Loucy (cell line): ENCODE measurements at regions not wholly inside any gene's neighbourhood (a gene's known extent, or its start where the extent isn't known, plus 50 kb on each side); places are given as distances from the start of the nearest gene placed in this dataset.

Source experiments
- H2AFZ ChIP-seq: fragments of 200-600 bp; sonication (generic); 2 replicates; pipeline ENCODE4 v1.6.0; 2016; ENCODE audit warnings: antibody characterized with exemption, mild to moderate bottlenecking, low read length, moderate library complexity
- H3F3A ChIP-seq: fragments of 200-600 bp; 2 replicates; pipeline ENCODE4 v1.6.0; 2016; ENCODE audit warnings: antibody characterized with exemption, low read depth, mild to moderate bottlenecking
- H3K27me3 ChIP-seq: fragments of 200-600 bp; sonication (generic); 2 replicates; pipeline ENCODE4 v1.6.1; 2014; ENCODE audit warnings: low read length, mild to moderate bottlenecking; ENCODE audit not compliant: insufficient read depth, poor library complexity, severe bottlenecking
- H3K36me3 ChIP-seq: fragments of 200-600 bp; sonication (generic); 2 replicates; pipeline ENCODE4 v1.6.1; 2016; ENCODE audit warnings: low read length; ENCODE audit not compliant: insufficient read depth
- H3K4me1 ChIP-seq: fragments of 200-600 bp; sonication (generic); 2 replicates; pipeline ENCODE4 v1.5.1; 2014; ENCODE audit warnings: low read length, mild to moderate bottlenecking; ENCODE audit not compliant: insufficient read depth, poor library complexity, severe bottlenecking
- H3K4me2 ChIP-seq: fragments of 200-600 bp; sonication (generic); 2 replicates; pipeline ENCODE4 v1.6.0; 2014; ENCODE audit warnings: antibody characterized with exemption, low read length, low read depth, mild to moderate bottlenecking; ENCODE audit not compliant: poor library complexity, severe bottlenecking
- H3K4me3 ChIP-seq: fragments of 200-600 bp; sonication (generic); 2 replicates; pipeline ENCODE4 v1.5.1; 2014; ENCODE audit warnings: low read length, mild to moderate bottlenecking, mixed read lengths; ENCODE audit not compliant: poor library complexity, severe bottlenecking
- H3K79me2 ChIP-seq: fragments of 200-600 bp; sonication (generic); 2 replicates; pipeline ENCODE4 v1.6.1; 2014; ENCODE audit warnings: low read length; ENCODE audit not compliant: insufficient read depth
- H3K9ac ChIP-seq: fragments of 200-600 bp; sonication (generic); 2 replicates; pipeline ENCODE4 v1.6.0; 2014; ENCODE audit warnings: mild to moderate bottlenecking, low read depth, low read length, moderate library complexity; ENCODE audit not compliant: poor library complexity, severe bottlenecking
- H3K9me2 ChIP-seq: fragments of 200-600 bp; sonication (generic); replicated peaks from 2 replicates; pipeline ENCODE4 v1.6.1; 2016; ENCODE audit warnings: low read depth, low read length, mixed read lengths
- H3K9me3 ChIP-seq: fragments of 200-600 bp; sonication (generic); 2 replicates; pipeline ENCODE4 v1.6.1; 2014; ENCODE audit warnings: mild to moderate bottlenecking, antibody characterized with exemption, low read length, low read depth; ENCODE audit not compliant: insufficient read depth
- H4K20me1 ChIP-seq: fragments of 200-600 bp; sonication (generic); 2 replicates; pipeline ENCODE4 v1.6.0; 2014; ENCODE audit warnings: antibody characterized with exemption, low read length, mild to moderate bottlenecking; ENCODE audit not compliant: insufficient read depth, poor library complexity, severe bottlenecking
- CTCF ChIP-seq: fragments of 200-600 bp; sonication (generic); conservative IDR thresholded peaks from 2 replicates; pipeline ENCODE4 v1.5.1; 2014; ENCODE audit warnings: mild to moderate bottlenecking, antibody characterized with exemption, low read length
- EZH2phosphoT487 ChIP-seq: fragments of 200-600 bp; IDR thresholded peaks from 2 replicates; pipeline ENCODE4 v1.6.1; 2018; ENCODE audit warnings: antibody characterized with exemption, mild to moderate bottlenecking, moderate library complexity, borderline replicate concordance

DNA sequence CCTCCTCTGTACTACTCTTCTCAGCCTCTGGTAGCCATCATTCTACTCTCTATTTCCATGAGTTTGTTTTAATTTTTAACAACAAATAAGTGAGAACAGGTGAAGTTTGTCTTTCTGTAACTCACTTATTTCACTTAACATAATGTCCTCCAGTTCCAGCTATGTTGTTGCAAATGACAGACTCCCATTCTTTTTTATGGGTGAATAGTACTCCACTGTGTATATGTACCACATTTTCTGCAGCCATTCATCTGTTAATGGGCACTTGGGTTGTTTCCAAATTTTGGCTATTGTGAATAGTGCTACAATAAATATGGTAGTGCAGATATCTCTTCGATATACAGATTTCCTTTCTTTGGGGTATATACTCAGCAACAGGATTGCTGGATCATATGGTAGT, 73.7 kb upstream of the TNFRSF21 start:
- Histone ChIP-seq H3K27me3 (no peaks in the 10 kb centered on the region), H3K4me3 (no peak overlapping the region), H3K79me2 (no peaks in the 10 kb centered on the region), H3K4me2 (no peak overlapping the region), H3K4me1 (peaks cover 3% of the 10 kb centered on the region), H4K20me1 (no peaks in the 10 kb centered on the region), H3K9me3 (no peaks in the 10 kb centered on the region), H2AFZ (no peak overlapping the region), H3K36me3 (no peaks in the 10 kb centered on the region), H3F3A (no peaks in the 10 kb centered on the region), H3K9ac (no peak overlapping the region), H3K9me2 (no peaks in the 10 kb centered on the region)
- TF ChIP-seq EZH2phosphoT487 (no peak), CTCF (no peak)

DNA sequence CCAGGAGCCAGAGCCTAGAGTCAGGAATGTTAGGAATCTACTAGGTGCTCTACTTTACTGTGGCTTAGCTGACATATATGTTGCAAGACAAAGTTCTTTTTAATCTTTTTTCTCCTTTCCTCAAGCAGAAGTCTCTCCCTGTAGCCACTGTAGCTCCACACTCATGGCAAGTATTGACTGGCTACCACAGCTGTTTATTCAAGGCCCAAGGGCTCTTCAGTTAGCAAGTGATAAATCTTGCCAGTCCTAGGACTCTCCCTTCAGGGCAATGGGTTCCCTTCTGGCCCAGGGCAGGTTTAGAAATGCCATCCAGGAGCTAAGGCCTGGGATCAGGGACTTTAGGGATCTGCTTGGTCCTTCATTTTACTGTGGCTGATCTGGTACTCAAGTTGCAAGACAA, 82.0 kb upstream of the TNFRSF21 start:
- TF ChIP-seq EZH2phosphoT487 (no peak), CTCF (no peak)
- Histone ChIP-seq H3K9ac (no peak overlapping the region), H2AFZ (no peak overlapping the region), H3K4me2 (no peak overlapping the region), H3K9me2 (no peaks in the 10 kb centered on the region), H3K79me2 (no peaks in the 10 kb centered on the region), H3K4me1 (no peaks in the 10 kb centered on the region), H3F3A (no peaks in the 10 kb centered on the region), H3K27me3 (no peaks in the 10 kb centered on the region), H3K4me3 (no peak overlapping the region), H3K9me3 (no peaks in the 10 kb centered on the region; the same call in 1 of the 2 replicates), H4K20me1 (no peaks in the 10 kb centered on the region), H3K36me3 (no peaks in the 10 kb centered on the region)

DNA sequence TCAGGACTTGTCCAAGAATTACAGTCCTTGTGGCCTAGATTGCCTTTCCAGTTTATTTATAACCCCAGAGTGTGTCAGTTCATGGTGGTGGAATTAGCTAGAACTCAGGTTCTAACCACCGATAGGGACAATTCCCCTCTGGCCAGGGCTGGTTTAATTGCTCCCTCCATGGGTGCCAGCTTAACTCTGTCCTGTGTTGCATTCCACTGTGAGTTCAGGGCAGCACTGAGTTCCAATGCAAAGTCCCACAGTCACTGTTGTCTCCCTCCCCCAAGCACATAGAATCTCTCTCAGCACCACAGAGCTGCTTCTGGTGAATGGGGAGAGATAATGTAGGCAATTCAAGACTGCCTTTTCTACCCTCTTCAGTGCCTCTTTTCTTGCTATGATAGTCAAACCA, 82.5 kb upstream of the TNFRSF21 start:
- Histone ChIP-seq H2AFZ (no peak overlapping the region), H4K20me1 (no peaks in the 10 kb centered on the region)

More for the DNA sequence above, 82.5 kb upstream of the TNFRSF21 start:
- Histone ChIP-seq H3K4me1 (no peaks in the 10 kb centered on the region), H3K27me3 (no peaks in the 10 kb centered on the region), H3K9me3 (no peaks in the 10 kb centered on the region; the same call in 1 of the 2 replicates), H3K79me2 (no peaks in the 10 kb centered on the region), H3K9ac (no peak overlapping the region), H3F3A (no peaks in the 10 kb centered on the region), H3K4me3 (no peak overlapping the region), H3K4me2 (no peak overlapping the region), H3K9me2 (no peaks in the 10 kb centered on the region), H3K36me3 (no peaks in the 10 kb centered on the region)
- TF ChIP-seq CTCF (no peak), EZH2phosphoT487 (no peak)
